Neural cell (in vitro differentiated cells): ENCODE measurements at regions not wholly inside any gene's neighbourhood (a gene's known extent, or its start where the extent isn't known, plus 50 kb on each side); places are given as distances from the start of the nearest gene placed in this dataset.

Experiments used
- H2AFZ ChIP-seq: fragments of 200-600, 300-800 bp; sonication (generic), shearing (Covaris generic); 2 replicates; pipeline ENCODE4 v1.6.0; 2014; ENCODE audit warnings: low read depth, mild to moderate bottlenecking, antibody characterized with exemption, low read length, moderate library complexity
- H3F3A ChIP-seq: fragments of 200-600 bp; shearing (Covaris generic); 2 replicates; pipeline ENCODE4 v1.6.1; 2016; ENCODE audit warnings: mild to moderate bottlenecking, moderate library complexity, mixed read lengths, antibody characterized with exemption, low read length; ENCODE audit not compliant: insufficient read depth, poor library complexity, severe bottlenecking
- H3K27ac ChIP-seq: fragments of 200-600, 300-800 bp; sonication (generic), shearing (Covaris generic); 2 replicates; pipeline ENCODE4 v1.5.1; 2014; ENCODE audit warnings: mild to moderate bottlenecking, low read length, moderate library complexity
- H3K27me3 ChIP-seq: fragments of 300-800, 200-600 bp; sonication (generic), shearing (Covaris generic); 2 replicates; pipeline ENCODE4 v1.6.0; 2014; ENCODE audit warnings: mild to moderate bottlenecking, low read depth, low read length, moderate library complexity; ENCODE audit not compliant: insufficient read depth
- H3K36me3 ChIP-seq: fragments of 300-800, 200-600 bp; sonication (generic), shearing (Covaris generic); 2 replicates; pipeline ENCODE4 v1.5.1; 2014; ENCODE audit warnings: mild to moderate bottlenecking, antibody characterized with exemption, low read length, moderate library complexity; ENCODE audit not compliant: insufficient read depth
- H3K4me2 ChIP-seq: fragments of 300-800, 200-600 bp; sonication (generic), shearing (Covaris generic); 2 replicates; pipeline ENCODE4 v1.6.0; 2014; ENCODE audit warnings: mild to moderate bottlenecking, low read length
- H3K4me3 ChIP-seq: fragments of 300-800, 200-600 bp; sonication (generic), shearing (Covaris generic); 2 replicates; pipeline ENCODE4 v1.5.1; 2014; ENCODE audit warnings: mild to moderate bottlenecking, low read length, moderate library complexity
- H3K79me2 ChIP-seq: fragments of 200-600 bp; shearing (Covaris generic); replicated peaks from 2 replicates; pipeline ENCODE4 v1.6.0; 2014; ENCODE audit warnings: mild to moderate bottlenecking, low read length, moderate library complexity; ENCODE audit not compliant: insufficient read depth
- H3K9ac ChIP-seq: fragments of 300-800, 200-600 bp; sonication (generic), shearing (Covaris generic); 2 replicates; pipeline ENCODE4 v1.6.1; 2016; ENCODE audit warnings: mild to moderate bottlenecking, low read length, mixed read lengths
- H3K9me2 ChIP-seq: fragments of 200-600 bp; shearing (Covaris generic); 2 replicates; pipeline ENCODE4 v1.6.1; 2016; ENCODE audit warnings: mild to moderate bottlenecking, low read length, mixed read lengths; ENCODE audit not compliant: insufficient read depth
- H3K9me3 ChIP-seq: fragments of 200-600, 300-800 bp; sonication (generic), shearing (Covaris generic); 2 replicates; pipeline ENCODE4 v1.6.1; 2016; ENCODE audit warnings: mild to moderate bottlenecking, mixed run types, low read length, moderate library complexity, mixed read lengths
- H4K20me1 ChIP-seq: fragments of 200-600 bp; shearing (Covaris generic); 2 replicates; pipeline ENCODE4 v1.6.1; 2016; ENCODE audit warnings: mild to moderate bottlenecking, mixed run types; ENCODE audit not compliant: insufficient read depth
- CTCF ChIP-seq: fragments of 450-650 bp; IDR thresholded peaks from 2 replicates; pipeline ENCODE4 v1.5.1; 2014; ENCODE audit warnings: antibody characterized with exemption, mild to moderate bottlenecking, moderate library complexity; ENCODE audit not compliant: poor library complexity, severe bottlenecking
- EP300 ChIP-seq: fragments of 450-650 bp; conservative IDR thresholded peaks from 2 replicates; pipeline ENCODE4 v1.6.1; 2014; ENCODE audit warnings: antibody characterized with exemption, mild to moderate bottlenecking, moderate library complexity; ENCODE audit not compliant: poor library complexity, severe bottlenecking
- EZH2 ChIP-seq: fragments of 200-600, 300-800 bp; shearing (Covaris generic), sonication (generic); IDR thresholded peaks from 2 replicates; pipeline ENCODE4 v1.6.1; 2014; ENCODE audit warnings: antibody characterized with exemption, low read length, borderline replicate concordance, mild to moderate bottlenecking; ENCODE audit not compliant: insufficient read depth, poor library complexity, severe bottlenecking
- MXI1 ChIP-seq: fragments of 450-650 bp; conservative IDR thresholded peaks from 2 replicates; pipeline ENCODE4 v1.6.1; 2014; ENCODE audit warnings: antibody characterized with exemption, mild to moderate bottlenecking; ENCODE audit not compliant: poor library complexity, severe bottlenecking
- POLR2AphosphoS5 ChIP-seq: IDR thresholded peaks from 2 replicates; pipeline ENCODE4 v1.6.1; 2012
- RAD21 ChIP-seq: fragments of 450-650 bp; conservative IDR thresholded peaks from 2 replicates; pipeline ENCODE4 v1.6.1; 2014; ENCODE audit warnings: antibody characterized with exemption, mild to moderate bottlenecking, moderate library complexity
- REST ChIP-seq: IDR thresholded peaks from 2 replicates; pipeline ENCODE4 v1.6.1; 2012; ENCODE audit warnings: borderline replicate concordance
- SMC3 ChIP-seq: fragments of 450-650 bp; conservative IDR thresholded peaks from 2 replicates; pipeline ENCODE4 v1.6.1; 2014; ENCODE audit warnings: antibody characterized with exemption, mild to moderate bottlenecking, moderate library complexity; ENCODE audit not compliant: poor library complexity
- TAF1 ChIP-seq: IDR thresholded peaks from 2 replicates; pipeline ENCODE4 v1.6.1; 2012; ENCODE audit warnings: low read depth

- Histone ChIP-seq H3K4me3 (no peak overlapping the region), H3K27ac (no peak overlapping the region), H3K79me2 (no peaks in the 10 kb centered on the region), H3K9me2 (no peaks in the 10 kb centered on the region), H3K36me3 (no peaks in the 10 kb centered on the region), H2AFZ (no peak overlapping the region), H3K9ac (no peak overlapping the region), H3F3A (no peaks in the 10 kb centered on the region), H3K27me3 (no peaks in the 10 kb centered on the region), H4K20me1 (no peaks in the 10 kb centered on the region), H3K9me3 (no peaks in the 10 kb centered on the region), H3K4me2 (no peak overlapping the region)
- TF ChIP-seq POLR2AphosphoS5 (no peak), RAD21 (no peak), CTCF (no peak)
These were observed 108.5 kb downstream of the ELAPOR2 start for GRCh38 chr7:86950944-86951343.

GRCh38 chr7:86950360-86950759 is 109.1 kb downstream of the ELAPOR2 start:
- Histone ChIP-seq H3K27ac (no peak overlapping the region), H3K79me2 (no peaks in the 10 kb centered on the region), H3K9me2 (no peaks in the 10 kb centered on the region), H3K4me2 (no peak overlapping the region), H3K4me3 (no peak overlapping the region), H3K9ac (no peak overlapping the region), H4K20me1 (no peaks in the 10 kb centered on the region), H3K36me3 (no peaks in the 10 kb centered on the region), H2AFZ (no peak overlapping the region), H3K9me3 (no peaks in the 10 kb centered on the region), H3K27me3 (no peaks in the 10 kb centered on the region), H3F3A (no peaks in the 10 kb centered on the region)
- TF ChIP-seq CTCF (no peak), POLR2AphosphoS5 (no peak), TAF1 (no peak), RAD21 (no peak), MXI1 (no peak), SMC3 (no peak), EZH2 (no peak), REST (no peak), EP300 (no peak)
